WTC11 (cell line): ENCODE measurements at regions not wholly inside any gene's neighbourhood (a gene's known extent, or its start where the extent isn't known, plus 50 kb on each side); places are given as distances from the start of the nearest gene placed in this dataset.

Experiments
- ATAC-seq: fragments of 200-7000 bp; cut with Tn5 transposase; 2 replicates; pipeline ENCODE4 v1.10.0; 2021; ENCODE audit warnings: mild to moderate bottlenecking, moderate library complexity
- CTCF ChIA-PET: fragments of 300-600 bp; sonication (Branson Sonifier 250); formaldehyde crosslinking; loops from one replicate; lab custom pipeline; 2021; ENCODE audit warnings: antibody characterized with exemption; lab: Charles Lee
- POLR2A ChIA-PET: fragments of 350-600 bp; sonication (Branson Sonifier 250); formaldehyde crosslinking; loops from one replicate; lab custom pipeline; 2021; ENCODE audit warnings: antibody characterized with exemption; lab: Charles Lee
- DNase-seq: peaks from one replicate; pipeline ENCODE4 v3.0.0; 2021; ENCODE audit warnings: low spot score
- H3K27ac Mint-ChIP-seq: 2 replicates; pipeline ENCODE4 v1.8.0; 2021; ENCODE audit warnings: mixed read lengths
- H3K27me3 Mint-ChIP-seq: 2 replicates; pipeline ENCODE4 v1.8.0; 2021; ENCODE audit warnings: low read depth, mild to moderate bottlenecking, moderate library complexity, mixed read lengths
- H3K36me3 Mint-ChIP-seq: 2 replicates; pipeline ENCODE4 v1.8.0; 2021; ENCODE audit warnings: mixed read lengths
- H3K4me1 Mint-ChIP-seq: 2 replicates; pipeline ENCODE4 v1.8.0; 2022; ENCODE audit warnings: mixed read lengths
- H3K4me3 Mint-ChIP-seq: 2 replicates; pipeline ENCODE4 v1.8.0; 2021; ENCODE audit warnings: mild to moderate bottlenecking, moderate library complexity, mixed read lengths
- H3K9me3 Mint-ChIP-seq: 2 replicates; pipeline ENCODE4 v1.8.0; 2021; ENCODE audit warnings: mixed read lengths
- ATF2 ChIP-seq: sonication (generic); formaldehyde crosslinking; IDR thresholded peaks from 2 replicates; pipeline ENCODE4 v1.8.1; 2022; ENCODE audit warnings: low read depth, missing genetic modification reagents, borderline replicate concordance
- CREB1 ChIP-seq: sonication (generic); formaldehyde crosslinking; IDR thresholded peaks from 2 replicates; pipeline ENCODE4 v1.8.0; 2023; ENCODE audit warnings: mild to moderate bottlenecking, missing genetic modification reagents
- CREM ChIP-seq: sonication (generic); formaldehyde crosslinking; IDR thresholded peaks from 2 replicates; pipeline ENCODE4 v1.8.1; 2022; ENCODE audit warnings: mild to moderate bottlenecking, missing genetic modification reagents, moderate library complexity
- E2F5 ChIP-seq: sonication (generic); formaldehyde crosslinking; IDR thresholded peaks from 2 replicates; pipeline ENCODE4 v1.8.1; 2022; ENCODE audit warnings: mild to moderate bottlenecking, moderate library complexity, missing genetic modification reagents
- HMGA2 ChIP-seq: fragments of 250-450 bp; sonication (Bioruptor Pico); IDR thresholded peaks from 2 replicates; pipeline ENCODE4 v1.4.0; 2021; ENCODE audit warnings: mild to moderate bottlenecking, moderate library complexity
- HMGXB4 ChIP-seq: sonication (generic); formaldehyde crosslinking; IDR thresholded peaks from 2 replicates; pipeline ENCODE4 v1.8.1; 2023; ENCODE audit warnings: mild to moderate bottlenecking, moderate library complexity, missing genetic modification reagents
- MXD4 ChIP-seq: fragments of 250-450 bp; sonication (Bioruptor Pico); IDR thresholded peaks from 2 replicates; pipeline ENCODE4 v1.8.0; 2021; ENCODE audit warnings: mild to moderate bottlenecking, moderate library complexity, borderline replicate concordance
- NFYB ChIP-seq: sonication (generic); formaldehyde crosslinking; conservative IDR thresholded peaks from 2 replicates; pipeline ENCODE4 v1.8.0; 2022; ENCODE audit warnings: low read depth, missing genetic modification reagents
- NR1H2 ChIP-seq: sonication (generic); formaldehyde crosslinking; IDR thresholded peaks from 2 replicates; pipeline ENCODE4 v1.9.0; 2021; ENCODE audit warnings: mild to moderate bottlenecking, moderate library complexity, missing genetic modification reagents
- OVOL2 ChIP-seq: fragments of 250-450 bp; sonication (Bioruptor Pico); IDR thresholded peaks from 2 replicates; pipeline ENCODE4 v1.9.0; 2021; ENCODE audit warnings: mild to moderate bottlenecking, borderline replicate concordance
- PREB ChIP-seq: sonication (generic); formaldehyde crosslinking; IDR thresholded peaks from 2 replicates; pipeline ENCODE4 v1.8.1; 2022; ENCODE audit warnings: mild to moderate bottlenecking, missing genetic modification reagents, moderate library complexity, borderline replicate concordance
- TCF7 ChIP-seq: sonication (generic); formaldehyde crosslinking; IDR thresholded peaks from 2 replicates; pipeline ENCODE4 v1.8.0; 2022; ENCODE audit warnings: mild to moderate bottlenecking, low read depth, missing genetic modification reagents, moderate library complexity
- TEAD1 ChIP-seq: sonication (generic); formaldehyde crosslinking; IDR thresholded peaks from 2 replicates; pipeline ENCODE4 v1.8.0; 2022; ENCODE audit warnings: mild to moderate bottlenecking, missing genetic modification reagents
- ZBTB21 ChIP-seq: sonication (generic); formaldehyde crosslinking; IDR thresholded peaks from 2 replicates; pipeline ENCODE4 v1.8.1; 2023; ENCODE audit warnings: mild to moderate bottlenecking, missing genetic modification reagents, borderline replicate concordance
- ZNF138 ChIP-seq: sonication (generic); formaldehyde crosslinking; conservative IDR thresholded peaks from 2 replicates; pipeline ENCODE4 v1.8.1; 2022; ENCODE audit warnings: mild to moderate bottlenecking, moderate library complexity, missing genetic modification reagents
- ZNF232 ChIP-seq: sonication (generic); formaldehyde crosslinking; IDR thresholded peaks from 2 replicates; pipeline ENCODE4 v1.8.0; 2022; ENCODE audit warnings: mild to moderate bottlenecking, missing genetic modification reagents
- ZNF263 ChIP-seq: sonication (generic); formaldehyde crosslinking; IDR thresholded peaks from 2 replicates; pipeline ENCODE4 v1.8.1; 2022; ENCODE audit warnings: low read depth, mild to moderate bottlenecking, moderate library complexity, missing genetic modification reagents
- ZNF281 ChIP-seq: sonication (generic); formaldehyde crosslinking; IDR thresholded peaks from 2 replicates; pipeline ENCODE4 v1.8.0; 2023; ENCODE audit warnings: mild to moderate bottlenecking, missing genetic modification reagents
- ZNF317 ChIP-seq: sonication (generic); formaldehyde crosslinking; IDR thresholded peaks from 2 replicates; pipeline ENCODE4 v1.8.1; 2023; ENCODE audit warnings: low read depth, mild to moderate bottlenecking, moderate library complexity, missing genetic modification reagents, borderline replicate concordance
- ZNF423 ChIP-seq: fragments of 250-450 bp; sonication (Bioruptor Pico); IDR thresholded peaks from 2 replicates; pipeline ENCODE4 v2.1.2; 2022; ENCODE audit warnings: mild to moderate bottlenecking, moderate library complexity

GRCh38 chr5:29950416-29951145 lies 1242.9 kb upstream of the CDH6 start:
- no peak overlapping the region for H3K4me3 Mint-ChIP-seq
- peaks cover 11% of the 10 kb centered on the region for H3K4me1 Mint-ChIP-seq
- ChIA-PET CTCF (interaction anchor here (0.7 kb wide), 1 partner anchor 23 kb away, joined by 4 read pairs; no protein-coding TSS in a partner anchor), POLR2A (no interaction called here)
- ATAC-seq (no peak), DNase-seq (no peak)
- H3K27me3 Mint-ChIP-seq = no peaks in the 10 kb centered on the region
- no peak overlapping the region for H3K27ac Mint-ChIP-seq
- H3K36me3 Mint-ChIP-seq = no peaks in the 10 kb centered on the region
- no peak for TF ChIP-seq HMGA2 (CRISPR knock-in tag)
- TF ChIP-seq ZNF232 (CRISPR knock-in tag) = no peak
- TF ChIP-seq HMGXB4 (CRISPR knock-in tag) = no peak
- no peak for TF ChIP-seq CREB1 (CRISPR knock-in tag)
- peaks cover 4% of the 10 kb centered on the region; the same call in 1 of the 2 replicates for H3K9me3 Mint-ChIP-seq

GRCh38 chr5:29949301-29949872 lies 1244.1 kb upstream of the CDH6 start:
- no peaks in the 10 kb centered on the region for H3K27me3 Mint-ChIP-seq
- POLR2A ChIA-PET = no interaction called here
- CTCF ChIA-PET = interaction anchor here (0.7 kb wide), 1 partner anchor 91 kb away, joined by 4 read pairs; no protein-coding TSS in a partner anchor

More at GRCh38 chr5:29949301-29949872, 1244.1 kb upstream of the CDH6 start:
- no peak overlapping the region for H3K27ac Mint-ChIP-seq
- DNase-seq (no peak), ATAC-seq (peak; percentile 69)
- H3K36me3 Mint-ChIP-seq = no peaks in the 10 kb centered on the region
- no peak for TF ChIP-seq TCF7
- TF ChIP-seq ZNF138 = no peak
- TF ChIP-seq HMGA2 (CRISPR knock-in tag) = no peak
- TF ChIP-seq CREM (CRISPR knock-in tag) = no peak
- TF ChIP-seq PREB (CRISPR knock-in tag) = no peak
- TF ChIP-seq ZBTB21 = no peak
- no peak for TF ChIP-seq ZNF281 (CRISPR knock-in tag)
- TF ChIP-seq OVOL2 (CRISPR knock-in tag) = no peak
- no peak for TF ChIP-seq ZNF263 (CRISPR knock-in tag)
- TF ChIP-seq NR1H2 (CRISPR knock-in tag) = no peak
- no peak for TF ChIP-seq NFYB (CRISPR knock-in tag)
- TF ChIP-seq ZNF423 (CRISPR knock-in tag) = no peak
- no peak for TF ChIP-seq ZNF232 (CRISPR knock-in tag)
- TF ChIP-seq ATF2 = no peak
- TF ChIP-seq MXD4 = no peak
- TF ChIP-seq E2F5 = no peak
- no peak for TF ChIP-seq TEAD1 (CRISPR knock-in tag)
- TF ChIP-seq ZNF317 (CRISPR knock-in tag) = no peak
- TF ChIP-seq, all 79 proteins: peak for 0
- H3K4me3 Mint-ChIP-seq = no peak overlapping the region
- H3K4me1 Mint-ChIP-seq = peaks cover 11% of the 10 kb centered on the region
- peaks cover 4% of the 10 kb centered on the region; the same call in 1 of the 2 replicates for H3K9me3 Mint-ChIP-seq
